H1 (cell line): ENCODE measurements at regions not wholly inside any gene's neighbourhood (a gene's known extent, or its start where the extent isn't known, plus 50 kb on each side); places are given as distances from the start of the nearest gene placed in this dataset.

Experiments
- BCL11A ChIP-seq, 2 experiments: IDR thresholded peaks; one replicate each; pipeline ENCODE4 v1.6.1; 2011; ENCODE audit warnings: low read depth in 2 of 2, low read length in 2 of 2, mild to moderate bottlenecking in 2 of 2
- CBX5 ChIP-seq: fragments of 300-800, 300-1000 bp; sonication (generic); IDR thresholded peaks from 2 replicates; pipeline ENCODE4 v1.7.1; 2016; ENCODE audit warnings: antibody characterized with exemption, low read length, low read depth
- CTBP2 ChIP-seq: IDR thresholded peaks from 2 replicates; pipeline ENCODE4 v1.7.0; 2011; ENCODE audit warnings: borderline replicate concordance, mild to moderate bottlenecking, moderate library complexity, mixed read lengths, low read length; ENCODE audit not compliant: insufficient read depth, insufficient read length
- JUND ChIP-seq: IDR thresholded peaks from 2 replicates; pipeline ENCODE4 v1.6.1; 2011; ENCODE audit warnings: mild to moderate bottlenecking, improper control_type of control experiment, low read length
- POLR2AphosphoS5 ChIP-seq: IDR thresholded peaks from 2 replicates; pipeline ENCODE4 v1.6.1; 2011; ENCODE audit warnings: low read depth, low read length
- RXRA ChIP-seq: IDR thresholded peaks from 2 replicates; pipeline ENCODE4 v1.6.1; 2011; ENCODE audit warnings: low read depth, mild to moderate bottlenecking, low read length, moderate library complexity; ENCODE audit not compliant: insufficient read depth
- SIRT6 ChIP-seq: IDR thresholded peaks from one replicate; pipeline ENCODE4 v1.7.1; 2012; ENCODE audit warnings: low read length, inconsistent platforms
- SUZ12 ChIP-seq: fragments of 200-600 bp; sonication (generic); IDR thresholded peaks from 2 replicates; pipeline ENCODE4 v1.6.1; 2012; ENCODE audit warnings: mild to moderate bottlenecking, inconsistent platforms, low read length, moderate library complexity, mixed read lengths
- TEAD4 ChIP-seq: IDR thresholded peaks from 2 replicates; pipeline ENCODE4 v1.6.1; 2012; ENCODE audit warnings: low read depth, low read length, inconsistent platforms, mixed read lengths
- USF2 ChIP-seq: IDR thresholded peaks from 2 replicates; pipeline ENCODE4 v1.6.1; 2011; ENCODE audit warnings: low read length, improper control_type of control experiment
- TF ChIP-seq, protein P1 (sequence below): IDR thresholded peaks from 2 replicates; pipeline ENCODE4 v1.6.1; 2012; ENCODE audit warnings: inconsistent platforms
- TF ChIP-seq, protein P2 (sequence below): IDR thresholded peaks from 2 replicates; pipeline ENCODE4 v1.6.1; 2012; ENCODE audit warnings: inconsistent platforms
- TF ChIP-seq, protein P3 (sequence below), 3 experiments: IDR thresholded peaks; 1 replicate in 2 of 3; 2 replicates in 1 of 3; pipeline versions ENCODE4 v1.5.1 to v1.6.1; 2011; ENCODE audit warnings: low read length in 3 of 3, mild to moderate bottlenecking in 3 of 3, inconsistent platforms in 2 of 3, low read depth in 1 of 3, moderate library complexity in 1 of 3; ENCODE audit not compliant: insufficient read depth in 1 of 3; ENCODE audit errors: control extremely low read depth in 1 of 3

GRCh38 chr2:136531731-136532130 lies 233.6 kb upstream of the THSD7B start (continued):
- TF ChIP-seq, protein P1, sequence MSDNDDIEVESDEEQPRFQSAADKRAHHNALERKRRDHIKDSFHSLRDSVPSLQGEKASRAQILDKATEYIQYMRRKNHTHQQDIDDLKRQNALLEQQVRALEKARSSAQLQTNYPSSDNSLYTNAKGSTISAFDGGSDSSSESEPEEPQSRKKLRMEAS: no peak
- TF ChIP-seq JUND (no peak), BCL11A (IDR thresholded peaks at IDR 0.05; ENCODE audit: low read depth in 2 of 2, low read length in 2 of 2) (no peak), POLR2AphosphoS5 (no peak), SIRT6 (no peak), TEAD4 (no peak), CBX5 (no peak), RXRA (no peak), USF2 (no peak), CTBP2 (no peak), SUZ12 (no peak)
- TF ChIP-seq, protein P2, sequence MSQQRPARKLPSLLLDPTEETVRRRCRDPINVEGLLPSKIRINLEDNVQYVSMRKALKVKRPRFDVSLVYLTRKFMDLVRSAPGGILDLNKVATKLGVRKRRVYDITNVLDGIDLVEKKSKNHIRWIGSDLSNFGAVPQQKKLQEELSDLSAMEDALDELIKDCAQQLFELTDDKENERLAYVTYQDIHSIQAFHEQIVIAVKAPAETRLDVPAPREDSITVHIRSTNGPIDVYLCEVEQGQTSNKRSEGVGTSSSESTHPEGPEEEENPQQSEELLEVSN: no peak
- TF ChIP-seq, protein P3, sequence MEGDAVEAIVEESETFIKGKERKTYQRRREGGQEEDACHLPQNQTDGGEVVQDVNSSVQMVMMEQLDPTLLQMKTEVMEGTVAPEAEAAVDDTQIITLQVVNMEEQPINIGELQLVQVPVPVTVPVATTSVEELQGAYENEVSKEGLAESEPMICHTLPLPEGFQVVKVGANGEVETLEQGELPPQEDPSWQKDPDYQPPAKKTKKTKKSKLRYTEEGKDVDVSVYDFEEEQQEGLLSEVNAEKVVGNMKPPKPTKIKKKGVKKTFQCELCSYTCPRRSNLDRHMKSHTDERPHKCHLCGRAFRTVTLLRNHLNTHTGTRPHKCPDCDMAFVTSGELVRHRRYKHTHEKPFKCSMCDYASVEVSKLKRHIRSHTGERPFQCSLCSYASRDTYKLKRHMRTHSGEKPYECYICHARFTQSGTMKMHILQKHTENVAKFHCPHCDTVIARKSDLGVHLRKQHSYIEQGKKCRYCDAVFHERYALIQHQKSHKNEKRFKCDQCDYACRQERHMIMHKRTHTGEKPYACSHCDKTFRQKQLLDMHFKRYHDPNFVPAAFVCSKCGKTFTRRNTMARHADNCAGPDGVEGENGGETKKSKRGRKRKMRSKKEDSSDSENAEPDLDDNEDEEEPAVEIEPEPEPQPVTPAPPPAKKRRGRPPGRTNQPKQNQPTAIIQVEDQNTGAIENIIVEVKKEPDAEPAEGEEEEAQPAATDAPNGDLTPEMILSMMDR (IDR thresholded peaks at IDR 0.05; ENCODE audit: control extremely low read depth in 1 of 3, insufficient read depth in 1 of 3, low read depth in 1 of 3, low read length in 3 of 3): no peak
